ENCODE measurements at regions not wholly inside any gene's neighbourhood (a gene's known extent, or its start where the extent isn't known, plus 50 kb on each side); places are given as distances from the start of the nearest gene placed in this dataset.

- TF ChIP-seq, protein P1, sequence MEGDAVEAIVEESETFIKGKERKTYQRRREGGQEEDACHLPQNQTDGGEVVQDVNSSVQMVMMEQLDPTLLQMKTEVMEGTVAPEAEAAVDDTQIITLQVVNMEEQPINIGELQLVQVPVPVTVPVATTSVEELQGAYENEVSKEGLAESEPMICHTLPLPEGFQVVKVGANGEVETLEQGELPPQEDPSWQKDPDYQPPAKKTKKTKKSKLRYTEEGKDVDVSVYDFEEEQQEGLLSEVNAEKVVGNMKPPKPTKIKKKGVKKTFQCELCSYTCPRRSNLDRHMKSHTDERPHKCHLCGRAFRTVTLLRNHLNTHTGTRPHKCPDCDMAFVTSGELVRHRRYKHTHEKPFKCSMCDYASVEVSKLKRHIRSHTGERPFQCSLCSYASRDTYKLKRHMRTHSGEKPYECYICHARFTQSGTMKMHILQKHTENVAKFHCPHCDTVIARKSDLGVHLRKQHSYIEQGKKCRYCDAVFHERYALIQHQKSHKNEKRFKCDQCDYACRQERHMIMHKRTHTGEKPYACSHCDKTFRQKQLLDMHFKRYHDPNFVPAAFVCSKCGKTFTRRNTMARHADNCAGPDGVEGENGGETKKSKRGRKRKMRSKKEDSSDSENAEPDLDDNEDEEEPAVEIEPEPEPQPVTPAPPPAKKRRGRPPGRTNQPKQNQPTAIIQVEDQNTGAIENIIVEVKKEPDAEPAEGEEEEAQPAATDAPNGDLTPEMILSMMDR (IDR thresholded peaks at IDR 0.05; ENCODE audit: poor library complexity), result no peak
- TF ChIP-seq EZH2 (IDR thresholded peaks at IDR 0.05; ENCODE audit: borderline replicate concordance), result no peak
Measured at GRCh38 chr4:30427932-30428331, 292.2 kb upstream of the PCDH7 start.

Measured in hepatocyte (in vitro differentiated cells).